K562 (cell line): ENCODE measurements at regions not wholly inside any gene's neighbourhood (a gene's known extent, or its start where the extent isn't known, plus 50 kb on each side); places are given as distances from the start of the nearest gene placed in this dataset.

Experiments
- ATAC-seq: fragments of 200-7000 bp; cut with Tn5 transposase; 3 replicates; pipeline ENCODE4 v1.9.1; 2020; ENCODE audit warnings: moderate library complexity
- BruUV-seq: library from RNA; stranded (reverse); fragments of 400-500 nt; replicated peaks from 2 replicates; lab custom pipeline; 2021; lab: Mats Ljungman, UMichigan
- CTCF ChIA-PET: fragments of 300-600 bp; formaldehyde crosslinking; extraction: SDS; loops from one replicate; lab custom pipeline; 2021; ENCODE audit warnings: low intra/inter-chr PET ratio; lab: Yijun Ruan, JAX
- POLR2A ChIA-PET: fragments of 300-600, 350-650 bp; sonication (Branson Sonifier 250); formaldehyde crosslinking; extraction: SDS; loops from one replicate; lab custom pipeline; 2021; ENCODE audit warnings: antibody characterized with exemption, inconsistent platforms; lab: Yijun Ruan, JAX
- DNase-seq, 4 experiments: peaks; one replicate each; pipeline versions ENCODE4 v3.0.0 to v3.0.0-alpha.2; 2011 to 2018; ENCODE audit warnings: low spot score in 3 of 4, mixed read lengths in 3 of 4; ENCODE audit errors: extremely low read depth in 1 of 4
- FAIRE-seq: peaks from 2 replicates; lab custom pipeline; 2011; peaks lifted over from hg19 to GRCh38; lab: Jason Lieb, UNC
- H2AFZ ChIP-seq: 2 replicates; pipeline ENCODE4 v1.6.0; 2011; ENCODE audit warnings: low read depth, low read length, control low read depth, inconsistent platforms
- H3K27ac ChIP-seq: fragments of 200-600 bp; 3 replicates; pipeline ENCODE4 v1.8.0; 2011; ENCODE audit warnings: low read depth, mild to moderate bottlenecking, control low read depth, inconsistent platforms, low read length, moderate library complexity, mixed read lengths; ENCODE audit errors: extremely low read depth
- H3K27me3 ChIP-seq, 2 experiments: fragments of 300-600 bp in 1 of 2; 2 replicates in 1 of 2; 3 replicates in 1 of 2; pipeline versions ENCODE4 v1.6.0 to v1.8.0; 2011; ENCODE audit warnings: inconsistent platforms in 2 of 2, low read length in 2 of 2, mild to moderate bottlenecking in 1 of 2, mixed read lengths in 1 of 2, moderate library complexity in 1 of 2; ENCODE audit not compliant: control insufficient read depth in 2 of 2, insufficient read depth in 2 of 2
- H3K36me3 ChIP-seq: fragments of 300-600 bp; 3 replicates; pipeline ENCODE4 v1.8.0; 2011; ENCODE audit warnings: mild to moderate bottlenecking, low read length, inconsistent platforms; ENCODE audit not compliant: control insufficient read depth, insufficient read depth
- H3K4me1 ChIP-seq, 2 experiments: fragments of 200-600 bp in 1 of 2; replicated peaks in 1 of 2; 2 replicates in 1 of 2; 3 replicates in 1 of 2; pipeline versions ENCODE4 v1.5.1 to v1.8.0; 2011; ENCODE audit warnings: inconsistent platforms in 2 of 2, low read length in 2 of 2, mild to moderate bottlenecking in 1 of 2, mixed read lengths in 1 of 2, moderate library complexity in 1 of 2; ENCODE audit not compliant: control insufficient read depth in 2 of 2, insufficient read depth in 2 of 2
- H3K4me2 ChIP-seq: 2 replicates; pipeline ENCODE4 v1.6.1; 2011; ENCODE audit warnings: low read length, control low read depth, inconsistent platforms, mixed read lengths; ENCODE audit not compliant: insufficient read depth
- H3K4me3 ChIP-seq: fragments of 200-600 bp; sonication (generic), shearing (Covaris generic); 2 replicates; pipeline ENCODE4 v1.5.1; 2016; ENCODE audit warnings: control low read depth, inconsistent platforms
- H3K79me2 ChIP-seq: fragments of 200-600 bp; 3 replicates; pipeline ENCODE4 v1.8.0; 2011; ENCODE audit warnings: low read length, inconsistent platforms; ENCODE audit not compliant: control insufficient read depth, insufficient read depth
- H3K9ac ChIP-seq, 2 experiments: 2 replicates each; pipeline versions ENCODE4 v1.6.0 to v1.6.1; 2011; ENCODE audit warnings: low read depth in 2 of 2, low read length in 2 of 2, control low read depth in 1 of 2, inconsistent platforms in 1 of 2, mild to moderate bottlenecking in 1 of 2, mixed read lengths in 1 of 2; ENCODE audit not compliant: insufficient read depth in 1 of 2
- H3K9me1 ChIP-seq: one replicate; pipeline ENCODE4 v1.6.0; 2011; ENCODE audit warnings: inconsistent platforms, mild to moderate bottlenecking, low read length, moderate library complexity; ENCODE audit not compliant: control insufficient read depth, insufficient read depth
- H3K9me3 ChIP-seq: replicated peaks from 2 replicates; pipeline ENCODE4 v1.5.1; 2011; ENCODE audit warnings: low read depth, low read length, inconsistent platforms; ENCODE audit not compliant: control insufficient read depth, insufficient read depth
- H4K20me1 ChIP-seq: replicated peaks from 2 replicates; pipeline ENCODE4 v1.6.1; 2011; ENCODE audit warnings: low read length, inconsistent platforms, mixed read lengths; ENCODE audit not compliant: control insufficient read depth, insufficient read depth
- ARID3B ChIP-seq: fragments of 250-450 bp; sonication (Bioruptor Pico); IDR thresholded peaks from 2 replicates; pipeline ENCODE4 v1.4.0; 2020; ENCODE audit warnings: borderline replicate concordance
- ARNT ChIP-seq, 2 experiments: fragments of 450-650 bp; IDR thresholded peaks; 2 replicates each; pipeline ENCODE4 v1.6.1; 2016; ENCODE audit warnings: mild to moderate bottlenecking in 1 of 2
- ATF4 ChIP-seq: fragments of 450-650 bp; formaldehyde crosslinking; IDR thresholded peaks from 2 replicates; pipeline ENCODE4 v1.4.0; 2022; ENCODE audit warnings: mild to moderate bottlenecking, moderate library complexity
- CBFA2T3 ChIP-seq: fragments of 450-650 bp; IDR thresholded peaks from 2 replicates; pipeline ENCODE4 v1.6.1; 2017
- CREM ChIP-seq: IDR thresholded peaks from 2 replicates; pipeline ENCODE4 v1.6.1; 2014; ENCODE audit warnings: antibody characterized with exemption, low read depth
- E2F3 ChIP-seq: fragments of 250-450 bp; sonication (Bioruptor Pico); IDR thresholded peaks from 2 replicates; pipeline ENCODE4 v1.4.0; 2020; ENCODE audit warnings: mild to moderate bottlenecking
- L3MBTL2 ChIP-seq: fragments of 450-650 bp; IDR thresholded peaks from 2 replicates; pipeline ENCODE4 v1.6.1; 2016; ENCODE audit warnings: mild to moderate bottlenecking, moderate library complexity
- NELFE ChIP-seq: IDR thresholded peaks from 2 replicates; pipeline ENCODE4 v1.6.1; 2011; ENCODE audit warnings: mild to moderate bottlenecking; ENCODE audit not compliant: insufficient read depth, insufficient read length
- SPI1 ChIP-seq: IDR thresholded peaks from 2 replicates; pipeline ENCODE4 v1.6.1; 2011; ENCODE audit warnings: low read depth, low read length, control low read depth, borderline replicate concordance
- TCF7L2 ChIP-seq: fragments of 150-350 bp; IDR thresholded peaks from 2 replicates; pipeline ENCODE4 v1.6.1; 2016; ENCODE audit warnings: low read depth, mild to moderate bottlenecking, low read length, moderate library complexity
- ZNF76 ChIP-seq: fragments of 250-450 bp; sonication (Bioruptor Pico); IDR thresholded peaks from 2 replicates; pipeline ENCODE4 v1.4.0; 2020; ENCODE audit warnings: mild to moderate bottlenecking, moderate library complexity, borderline replicate concordance
- WGBS: fragments of 100-300 bp; shearing (Covaris generic); methylation state at CpG from one replicate; pipeline ENCODE4 v1.1.6; 2016; ENCODE audit warnings: low coverage, mixed read lengths; ENCODE audit not compliant: insufficient coverage; ENCODE audit errors: missing lambda C conversion rate; 5-methylcytosine and 5-hydroxymethylcytosine counted together
- in situ Hi-C: fragments of 300-500 bp; cut with MboI; formaldehyde crosslinking; loops from 4 replicates; pipeline ENCODE4 v1.15.0; 2018; ENCODE audit warnings: inconsistent platforms, mixed read lengths
- intact Hi-C: fragments of 100-400 bp; cut with micrococcal nuclease; formaldehyde crosslinking; loops from 2 replicates; pipeline ENCODE4 v1.14.2; 2022
- TF ChIP-seq, protein P1 (sequence below): fragments of 250-450 bp; sonication (Bioruptor Pico); IDR thresholded peaks from 2 replicates; pipeline ENCODE4 v1.5.0; 2021

- Histone ChIP-seq H3K9me1 (no peaks in the 10 kb centered on the region), H3K4me3 (no peak overlapping the region), H3K4me1 (no peaks in the 10 kb centered on the region), H3K36me3 (no peaks in the 10 kb centered on the region), H2AFZ (no peak overlapping the region), H3K9ac (no peak overlapping the region), H3K27ac (no peak overlapping the region), H4K20me1 (no peaks in the 10 kb centered on the region), H3K27me3 (no peaks in the 10 kb centered on the region), H3K9me3 (no peaks in the 10 kb centered on the region), H3K79me2 (no peaks in the 10 kb centered on the region), H3K4me2 (no peak overlapping the region)
- ChIA-PET POLR2A (no interaction called here), CTCF (no interaction called here)
- no peak for DNase-seq
- in situ Hi-C loops, result no loop called here
- TF ChIP-seq NELFE (no peak), SPI1 (no peak), ARNT (IDR thresholded peaks at IDR 0.05) (no peak), L3MBTL2 (no peak), CREM (no peak), ARID3B (CRISPR knock-in tag) (no peak), CBFA2T3 (no peak), TCF7L2 (no peak), E2F3 (no peak), ATF4 (CRISPR knock-in tag) (no peak), ZNF76 (CRISPR knock-in tag) (no peak)
- TF ChIP-seq, protein P1, sequence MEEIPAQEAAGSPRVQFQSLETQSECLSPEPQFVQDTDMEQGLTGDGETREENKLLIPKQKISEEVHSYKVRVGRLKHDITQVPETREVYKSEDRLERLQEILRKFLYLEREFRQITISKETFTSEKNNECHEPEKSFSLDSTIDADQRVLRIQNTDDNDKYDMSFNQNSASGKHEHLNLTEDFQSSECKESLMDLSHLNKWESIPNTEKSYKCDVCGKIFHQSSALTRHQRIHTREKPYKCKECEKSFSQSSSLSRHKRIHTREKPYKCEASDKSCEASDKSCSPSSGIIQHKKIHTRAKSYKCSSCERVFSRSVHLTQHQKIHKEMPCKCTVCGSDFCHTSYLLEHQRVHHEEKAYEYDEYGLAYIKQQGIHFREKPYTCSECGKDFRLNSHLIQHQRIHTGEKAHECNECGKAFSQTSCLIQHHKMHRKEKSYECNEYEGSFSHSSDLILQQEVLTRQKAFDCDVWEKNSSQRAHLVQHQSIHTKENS (CRISPR knock-in tag), result no peak
- FAIRE-seq, result no peak
- intact Hi-C loops, result no loop called here
- ATAC-seq, result no peak
- no TSS peak for BruUV-seq
- WGBS, result 0% methylated on average over 3 of the region's 3 CpGs
Measured at GRCh38 chr11:100467821-100468508, 219.1 kb upstream of the ARHGAP42 start.
